IMR-90 (cell line): ENCODE measurements at regions not wholly inside any gene's neighbourhood (a gene's known extent, or its start where the extent isn't known, plus 50 kb on each side); places are given as distances from the start of the nearest gene placed in this dataset.

Experiments
- ATAC-seq: fragments of 200-7000 bp; cut with Tn5 transposase; 2 replicates; pipeline ENCODE4 v1.9.1; 2020; ENCODE audit warnings: low read depth, mild to moderate bottlenecking, moderate library complexity
- BruUV-seq: library from RNA; stranded (reverse); fragments of 400-500 nt; replicated peaks from 2 replicates; lab custom pipeline; 2021; lab: Mats Ljungman, UMichigan
- CTCF ChIA-PET: fragments of 300-600 bp; formaldehyde crosslinking; extraction: SDS; loops from one replicate; lab custom pipeline; 2021; ENCODE audit warnings: antibody characterized with exemption; lab: Yijun Ruan, JAX
- POLR2A ChIA-PET: fragments of 300-600 bp; sonication (Branson Sonifier 250); formaldehyde crosslinking; loops from one replicate; lab custom pipeline; 2022; ENCODE audit warnings: antibody characterized with exemption; ENCODE audit not compliant: unreplicated experiment; lab: Charles Lee
- DNase-seq: peaks from one replicate; pipeline ENCODE4 v3.0.0; 2013
- H2AFZ ChIP-seq: replicated peaks from 2 replicates; pipeline ENCODE3; 2013; ENCODE audit warnings: low read length, mild to moderate bottlenecking; ENCODE audit not compliant: poor library complexity
- H2AK5ac ChIP-seq: 2 replicates; pipeline ENCODE4 v1.6.1; 2013; ENCODE audit warnings: low read depth, low read length, inconsistent platforms
- H2AK9ac ChIP-seq: replicated peaks from 2 replicates; pipeline ENCODE3; 2013; ENCODE audit warnings: mild to moderate bottlenecking, low read depth, low read length, moderate library complexity; ENCODE audit not compliant: poor library complexity
- H2BK120ac ChIP-seq: 2 replicates; pipeline ENCODE4 v1.6.1; 2013; ENCODE audit warnings: low read depth, low read length, inconsistent platforms
- H2BK15ac ChIP-seq: 3 replicates; pipeline ENCODE4 v1.6.1; 2013; ENCODE audit warnings: low read depth, low read length, inconsistent platforms
- H2BK20ac ChIP-seq: 2 replicates; pipeline ENCODE4 v1.6.1; 2013; ENCODE audit warnings: low read depth, mild to moderate bottlenecking, inconsistent platforms, low read length, moderate library complexity
- H2BK5ac ChIP-seq: 2 replicates; pipeline ENCODE4 v1.6.1; 2013; ENCODE audit warnings: mild to moderate bottlenecking, low read depth, low read length, inconsistent platforms; ENCODE audit not compliant: poor library complexity, severe bottlenecking
- H3K14ac ChIP-seq: replicated peaks from 2 replicates; pipeline ENCODE4 v1.6.1; 2013; ENCODE audit warnings: low read depth, low read length, inconsistent platforms
- H3K18ac ChIP-seq: 2 replicates; pipeline ENCODE4 v1.6.1; 2013; ENCODE audit warnings: low read depth, low read length, control low read depth
- H3K23ac ChIP-seq: 2 replicates; pipeline ENCODE4 v1.6.1; 2013; ENCODE audit warnings: low read depth, low read length, inconsistent platforms
- H3K27ac ChIP-seq: 2 replicates; pipeline ENCODE4 v1.5.1; 2013; ENCODE audit warnings: mild to moderate bottlenecking, control low read depth, low read length; ENCODE audit not compliant: insufficient read depth
- H3K27me3 ChIP-seq: 2 replicates; pipeline ENCODE4 v1.6.1; 2013; ENCODE audit warnings: low read length; ENCODE audit not compliant: control insufficient read depth, insufficient read depth
- H3K36me3 ChIP-seq: 2 replicates; pipeline ENCODE4 v1.6.1; 2013; ENCODE audit warnings: low read length, mixed read lengths; ENCODE audit not compliant: control insufficient read depth, insufficient read depth
- H3K4ac ChIP-seq: 2 replicates; pipeline ENCODE4 v1.6.1; 2013; ENCODE audit warnings: low read depth, low read length, inconsistent platforms
- H3K4me1 ChIP-seq: 2 replicates; pipeline ENCODE4 v1.6.1; 2013; ENCODE audit warnings: low read length, mixed read lengths; ENCODE audit not compliant: control insufficient read depth, insufficient read depth
- H3K4me2 ChIP-seq: 2 replicates; pipeline ENCODE4 v1.6.1; 2013; ENCODE audit warnings: low read depth, mild to moderate bottlenecking, control low read depth, low read length, moderate library complexity
- H3K4me3 ChIP-seq: 2 replicates; pipeline ENCODE4 v1.5.1; 2013; ENCODE audit warnings: low read depth, mild to moderate bottlenecking, control low read depth, low read length, moderate library complexity; ENCODE audit not compliant: insufficient read depth
- H3K56ac ChIP-seq: 2 replicates; pipeline ENCODE4 v1.6.1; 2013; ENCODE audit warnings: low read length, inconsistent platforms; ENCODE audit not compliant: insufficient read depth; ENCODE audit errors: extremely low read depth
- H3K79me1 ChIP-seq, 2 experiments: 2 replicates each; pipeline ENCODE4 v1.6.1; 2013; ENCODE audit warnings: low read length in 2 of 2, inconsistent platforms in 1 of 2, low read depth in 1 of 2
- H3K9ac ChIP-seq: 2 replicates; pipeline ENCODE4 v1.6.1; 2013; ENCODE audit warnings: low read depth, low read length, control low read depth
- H3K9me1 ChIP-seq: 2 replicates; pipeline ENCODE4 v1.6.1; 2013; ENCODE audit warnings: low read length, inconsistent platforms; ENCODE audit not compliant: insufficient read depth
- H3K9me3 ChIP-seq: 2 replicates; pipeline ENCODE4 v1.6.1; 2013; ENCODE audit warnings: low read length; ENCODE audit not compliant: control insufficient read depth, insufficient read depth
- H4K20me1 ChIP-seq: 2 replicates; pipeline ENCODE4 v1.6.1; 2013; ENCODE audit warnings: low read length, inconsistent platforms; ENCODE audit not compliant: insufficient read depth
- H4K5ac ChIP-seq: 2 replicates; pipeline ENCODE4 v1.6.1; 2013; ENCODE audit warnings: mild to moderate bottlenecking, low read depth, low read length, control low read depth
- H4K8ac ChIP-seq, 2 experiments: 2 replicates each; pipeline ENCODE4 v1.6.1; 2013; ENCODE audit warnings: low read depth in 2 of 2, low read length in 2 of 2, control low read depth in 1 of 2, inconsistent platforms in 1 of 2
- H4K91ac ChIP-seq: 2 replicates; pipeline ENCODE4 v1.6.1; 2013; ENCODE audit warnings: low read depth, low read length, inconsistent platforms; ENCODE audit not compliant: insufficient read depth
- BHLHE40 ChIP-seq: fragments of 150-350 bp; IDR thresholded peaks from 2 replicates; pipeline ENCODE4 v1.6.1; 2016; ENCODE audit warnings: mild to moderate bottlenecking, low read depth, low read length
- CHD1 ChIP-seq: IDR thresholded peaks from 2 replicates; pipeline ENCODE4 v1.6.1; 2012; ENCODE audit warnings: low read depth, low read length, improper control_type of control experiment
- CTCF ChIP-seq: conservative IDR thresholded peaks from 2 replicates; pipeline ENCODE4 v1.5.1; 2012; ENCODE audit warnings: mild to moderate bottlenecking, low read depth, low read length, improper control_type of control experiment
- MAFK ChIP-seq: IDR thresholded peaks from 2 replicates; pipeline ENCODE4 v1.6.1; 2012; ENCODE audit warnings: low read depth, low read length, improper control_type of control experiment
- POLR2A ChIP-seq: IDR thresholded peaks from 2 replicates; pipeline ENCODE4 v1.6.1; 2012; ENCODE audit warnings: mild to moderate bottlenecking, low read depth, low read length
- RAD21 ChIP-seq: IDR thresholded peaks from 2 replicates; pipeline ENCODE4 v1.6.1; 2012; ENCODE audit warnings: low read length, improper control_type of control experiment
- SMC3 ChIP-seq: fragments of 150-350 bp; IDR thresholded peaks from 2 replicates; pipeline ENCODE4 v1.6.1; 2016; ENCODE audit warnings: low read depth, mild to moderate bottlenecking, antibody characterized with exemption, low read length, moderate library complexity
- WGBS, 2 experiments: methylation state at CpG; one replicate each; pipeline versions ENCODE4 v1.1.5 to v1.1.7; 2013; ENCODE audit warnings: missing lambda C conversion rate in 2 of 2; ENCODE audit not compliant: insufficient read length in 1 of 2; ENCODE audit errors: extremely low coverage in 2 of 2; 5-methylcytosine and 5-hydroxymethylcytosine counted together
- dilution Hi-C: fragments of 300-500 bp; cut with HindIII; formaldehyde crosslinking; loops from one replicate; pipeline ENCODE4 v1.14.3; 2018; ENCODE audit warnings: low sequenced_read_pairs; ENCODE audit not compliant: unreplicated experiment
- in situ Hi-C: fragments of 300-500 bp; cut with MboI; formaldehyde crosslinking; loops from 3 replicates; pipeline ENCODE4 v1.14.3; 2019; ENCODE audit warnings: low sequenced_read_pairs, inconsistent platforms, mixed read lengths
- intact Hi-C: fragments of 100-400 bp; cut with micrococcal nuclease; formaldehyde crosslinking; loops from 2 replicates; pipeline ENCODE4 v1.10.0; 2022

GRCh38 chr6:90414352-90414751, 117.7 kb upstream of the BACH2 start:
- no peak overlapping the region for H3K4ac ChIP-seq
- POLR2A ChIA-PET = interaction anchor here (0.6 kb wide), 1 partner anchor 316 kb away, joined by 5 read pairs; no protein-coding TSS in a partner anchor

More at GRCh38 chr6:90414352-90414751, 117.7 kb upstream of the BACH2 start:
- H4K91ac ChIP-seq = no peak overlapping the region
- H2AK5ac ChIP-seq = no peak overlapping the region
- H3K27ac ChIP-seq = no peak overlapping the region
- H3K9me1 ChIP-seq = no peaks in the 10 kb centered on the region
- H2BK20ac ChIP-seq = no peak overlapping the region
- no peak overlapping the region for H4K5ac ChIP-seq
- H3K36me3 ChIP-seq = no peaks in the 10 kb centered on the region
- CTCF ChIA-PET = interaction anchor here (0.7 to 2.2 kb wide), 3 partner anchors 12 to 474 kb away, joined by 3 to 6 read pairs (median 4); no protein-coding TSS in a partner anchor
- peaks cover 3% of the 10 kb centered on the region; the same call in 1 of the 2 replicates for H3K4me1 ChIP-seq
- H4K20me1 ChIP-seq = no peaks in the 10 kb centered on the region
- no peak overlapping the region for H3K14ac ChIP-seq
- DNase-seq (no peak), ATAC-seq (no peak)
- H3K18ac ChIP-seq = no peak overlapping the region
- no peak overlapping the region for H2BK5ac ChIP-seq
- in situ Hi-C loops = no loop called here
- no peak overlapping the region for H3K56ac ChIP-seq
- no peak overlapping the region for H3K4me2 ChIP-seq
- no peak overlapping the region for H2AK9ac ChIP-seq
- H3K23ac ChIP-seq = no peak overlapping the region
- no peak overlapping the region for H2BK15ac ChIP-seq
- no peak overlapping the region for H3K9ac ChIP-seq
- TF ChIP-seq RAD21 = no peak
- no peak for TF ChIP-seq CHD1
- TF ChIP-seq MAFK = no peak
- TF ChIP-seq POLR2A = no peak
- no peak for TF ChIP-seq SMC3
- TF ChIP-seq CTCF = no peak
- no peak for TF ChIP-seq BHLHE40
- H3K4me3 ChIP-seq = no peak overlapping the region
- no peak overlapping the region for H4K8ac ChIP-seq
- H2BK120ac ChIP-seq = no peak overlapping the region
- no peak overlapping the region for H2AFZ ChIP-seq
- intact Hi-C loops = no loop called here
- dilution Hi-C loops = no loop called here
- no CpG with 5 or more reads among the region's 5 CpGs for WGBS, 2 experiments
- H3K9me3 ChIP-seq = no peaks in the 10 kb centered on the region
- H3K79me1 ChIP-seq = no peaks in the 10 kb centered on the region
- H3K27me3 ChIP-seq = peaks cover 8% of the 10 kb centered on the region
- BruUV-seq = no TSS peak
